Mucosa of rectum (tissue), 2 donors: ENCODE measurements at regions not wholly inside any gene's neighbourhood (a gene's known extent, or its start where the extent isn't known, plus 50 kb on each side); places are given as distances from the start of the nearest gene placed in this dataset.

Source experiments
- H3K27ac ChIP-seq, 2 donors: one replicate each; pipeline ENCODE4 v1.7.0; 2013; ENCODE audit warnings: inconsistent platforms in 2 of 2, low read depth in 2 of 2, low read length in 2 of 2
- H3K27me3 ChIP-seq, 2 donors: one replicate each; pipeline ENCODE4 v1.7.0; 2013; ENCODE audit warnings: low read length in 2 of 2; ENCODE audit not compliant: control insufficient read depth in 2 of 2, insufficient read depth in 2 of 2
- H3K36me3 ChIP-seq, 2 donors: one replicate each; pipeline ENCODE4 v1.7.0; 2013; ENCODE audit warnings: low read length in 2 of 2; ENCODE audit not compliant: control insufficient read depth in 2 of 2, insufficient read depth in 2 of 2
- H3K4me1 ChIP-seq, 2 donors: one replicate each; pipeline ENCODE4 v1.7.0; 2013; ENCODE audit warnings: low read length in 2 of 2, mild to moderate bottlenecking in 1 of 2; ENCODE audit not compliant: control insufficient read depth in 2 of 2, insufficient read depth in 2 of 2
- H3K4me3 ChIP-seq, 2 donors: one replicate each; pipeline ENCODE4 v1.7.0; 2013; ENCODE audit warnings: low read length in 2 of 2
- H3K9ac ChIP-seq, 2 donors: one replicate each; pipeline ENCODE4 v1.7.0; 2013; ENCODE audit warnings: low read length in 2 of 2, low read depth in 1 of 2, mild to moderate bottlenecking in 1 of 2
- H3K9me3 ChIP-seq, 2 donors: one replicate each; pipeline ENCODE4 v1.7.0; 2013; ENCODE audit warnings: low read length in 2 of 2; ENCODE audit not compliant: control insufficient read depth in 2 of 2
- donor health status: healthy.
- donor health status: Normal muscosa, but diverticular disease.

DNA sequence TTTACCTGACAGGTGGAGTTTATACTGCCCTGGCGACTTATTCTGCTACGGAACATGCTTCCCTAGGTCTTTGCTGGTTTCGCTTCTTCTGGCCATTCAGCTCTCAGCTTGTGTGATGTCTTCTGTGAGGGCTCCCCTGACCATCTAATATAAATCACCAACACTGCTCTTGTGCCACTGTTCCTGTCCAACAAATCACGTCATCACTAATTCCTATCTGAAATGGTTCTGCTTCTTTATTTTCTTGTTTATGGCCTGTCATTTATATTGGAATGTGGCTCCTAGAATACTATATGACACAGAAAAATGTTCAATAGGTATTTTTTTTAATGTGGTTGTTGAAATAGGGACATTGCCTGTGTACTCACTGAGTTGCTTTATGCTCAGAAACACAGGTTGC is 171.5 kb downstream of the CD8B2 start:
- Histone ChIP-seq H3K4me3 (no peak overlapping the region), H3K27ac (no peak overlapping the region), H3K36me3 (no peaks in the 10 kb centered on the region), H3K4me1 (no peaks in the 10 kb centered on the region), H3K27me3 (no peaks in the 10 kb centered on the region), H3K9ac (no peak overlapping the region), H3K9me3 (no peaks in the 10 kb centered on the region)

DNA sequence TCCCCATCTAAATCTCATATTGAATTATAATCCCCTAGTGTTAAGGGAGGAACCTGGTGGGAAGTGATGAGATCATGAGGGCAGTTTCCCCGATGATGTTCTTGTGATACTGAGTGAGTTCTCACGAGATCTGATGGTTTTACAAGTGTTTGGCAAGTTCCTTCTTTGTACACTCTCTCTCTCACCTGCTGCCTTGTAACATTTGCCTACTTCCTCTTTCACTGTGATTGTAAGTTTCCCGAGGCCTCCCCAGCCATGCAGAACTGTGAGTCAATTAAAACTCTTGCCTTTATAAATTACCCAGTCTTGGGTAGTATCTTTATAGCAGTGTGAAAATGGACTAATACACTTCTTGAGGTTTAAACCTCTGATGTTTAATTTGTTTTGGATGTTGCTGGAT is 177.5 kb downstream of the CD8B2 start:
- no peaks in the 10 kb centered on the region for H3K4me1 ChIP-seq
- H3K9me3 ChIP-seq, result peaks cover 0 to 2% of the 10 kb centered on the region in 2 donors
- H3K27ac ChIP-seq, result no peak overlapping the region
- no peaks in the 10 kb centered on the region for H3K27me3 ChIP-seq
- H3K36me3 ChIP-seq, result no peaks in the 10 kb centered on the region
- no peak overlapping the region for H3K4me3 ChIP-seq
- H3K9ac ChIP-seq, result no peak overlapping the region

DNA sequence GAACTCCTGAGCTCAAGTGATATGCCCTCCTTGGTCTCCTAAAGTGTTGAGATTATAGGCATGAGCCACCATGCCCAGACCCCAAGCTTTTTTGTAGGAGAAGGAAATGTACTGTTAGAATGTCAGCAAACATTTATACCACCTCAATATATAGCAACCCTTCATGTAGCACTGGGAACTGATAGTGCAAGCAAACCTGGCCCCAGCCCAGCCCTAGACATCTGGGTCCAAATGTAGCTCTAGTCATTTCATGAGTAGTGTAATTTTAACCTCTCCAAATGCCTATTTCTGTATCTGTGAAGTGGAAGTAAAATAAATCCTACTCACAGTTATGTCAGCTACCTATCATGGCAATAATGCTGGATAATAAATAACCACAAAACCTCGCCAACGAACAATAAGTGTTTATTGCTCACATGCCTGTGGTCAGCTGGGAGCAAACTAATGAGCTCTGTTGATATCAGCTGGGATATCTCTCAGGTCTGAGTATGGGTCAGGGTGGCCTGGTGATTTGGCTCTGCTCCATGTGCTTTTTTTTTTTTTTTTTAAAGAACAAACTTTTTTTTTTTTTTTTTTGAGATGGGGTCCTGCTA is 180.4 kb downstream of the CD8B2 start:
- Histone ChIP-seq H3K36me3 (no peaks in the 10 kb centered on the region), H3K27ac (no peak overlapping the region), H3K9me3 (peaks cover 0 to 2% of the 10 kb centered on the region in 2 donors), H3K4me1 (no peaks in the 10 kb centered on the region), H3K4me3 (no peak overlapping the region), H3K27me3 (no peaks in the 10 kb centered on the region), H3K9ac (no peak overlapping the region)

DNA sequence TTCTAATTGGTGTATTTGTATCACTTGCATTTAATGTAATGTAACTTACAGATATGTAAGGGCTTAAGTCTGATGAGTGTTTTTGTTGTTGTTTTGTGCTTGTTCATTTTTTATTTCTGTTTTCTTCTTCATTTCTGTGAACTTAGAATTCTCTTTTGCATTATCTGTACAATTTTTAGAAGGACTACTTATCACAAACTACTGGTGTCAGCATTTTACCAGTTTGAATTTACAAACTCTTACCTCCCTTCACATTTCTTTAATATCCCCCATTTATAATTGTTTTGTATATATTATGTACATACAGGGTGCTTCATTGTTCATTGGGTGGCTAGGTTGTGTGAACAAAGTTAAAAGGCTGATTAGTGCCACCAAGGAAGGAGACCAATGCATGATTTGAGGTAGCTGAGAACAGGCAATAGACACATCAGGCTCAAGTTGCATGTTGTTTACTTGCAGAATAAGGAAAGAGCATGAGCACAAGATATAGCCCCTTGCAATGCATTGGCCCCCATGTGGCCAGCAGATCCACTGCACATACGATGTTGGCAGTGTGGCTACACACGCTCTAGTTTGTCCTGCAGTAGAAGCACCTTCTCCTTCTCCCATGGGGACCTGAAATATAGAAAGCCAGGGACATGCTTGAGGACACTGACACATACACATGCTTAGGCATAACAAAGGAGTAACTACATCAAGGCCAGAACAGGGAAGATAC is 198.2 kb downstream of the CD8B2 start:
- Histone ChIP-seq H3K9ac (no peak overlapping the region), H3K4me1 (no peaks in the 10 kb centered on the region), H3K4me3 (no peak overlapping the region), H3K27ac (no peak overlapping the region), H3K9me3 (no peaks in the 10 kb centered on the region), H3K36me3 (no peaks in the 10 kb centered on the region), H3K27me3 (no peaks in the 10 kb centered on the region)

DNA sequence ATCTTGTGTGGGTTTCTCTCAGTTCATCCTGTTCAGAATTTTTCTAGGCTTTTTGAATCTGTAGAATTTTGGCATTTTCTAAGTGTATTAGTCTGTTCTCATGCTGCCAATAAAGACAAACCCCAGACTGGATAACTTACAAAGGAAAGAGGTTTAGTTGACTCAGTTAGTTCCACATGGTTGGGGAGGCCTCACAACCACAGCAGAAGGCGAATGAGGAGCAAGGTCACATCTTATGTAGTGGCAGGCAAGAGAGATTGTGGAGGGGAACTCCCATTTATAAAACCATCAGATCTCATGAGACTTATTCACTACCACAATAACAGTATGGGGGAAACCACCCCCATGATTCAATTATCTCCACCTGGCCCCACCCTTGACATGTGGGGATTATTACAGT is 199.2 kb downstream of the ST6GAL2 start:
- Histone ChIP-seq H3K27me3 (no peaks in the 10 kb centered on the region), H3K27ac (no peak overlapping the region), H3K4me1 (no peaks in the 10 kb centered on the region), H3K9me3 (no peaks in the 10 kb centered on the region), H3K9ac (no peak overlapping the region), H3K36me3 (no peaks in the 10 kb centered on the region), H3K4me3 (no peak overlapping the region)

DNA sequence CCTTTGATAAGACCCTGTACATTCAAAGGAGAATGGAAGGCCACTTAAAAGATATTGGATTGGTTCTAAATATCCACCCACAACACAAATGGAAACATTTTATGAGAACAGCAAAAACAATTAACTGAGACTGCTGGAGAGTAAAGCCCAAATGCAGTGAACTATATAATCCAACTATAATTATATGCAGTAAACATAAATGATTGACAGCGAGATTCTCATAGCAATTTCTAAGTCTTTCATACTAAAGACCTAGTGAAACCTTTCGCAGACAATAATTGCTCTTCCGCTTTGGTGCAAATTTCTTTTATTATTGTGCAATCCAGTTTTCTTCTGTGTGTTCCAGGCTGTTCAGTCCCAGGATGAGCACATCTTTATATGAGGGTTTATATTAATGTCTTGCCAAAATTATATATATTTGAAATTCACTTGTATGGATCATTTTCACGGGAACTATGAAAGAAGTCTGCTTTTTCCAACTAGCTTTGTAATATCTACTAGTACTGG is 190.9 kb downstream of the ST6GAL2 start:
- no peak overlapping the region for H3K4me3 ChIP-seq
- no peaks in the 10 kb centered on the region for H3K27me3 ChIP-seq
- H3K4me1 ChIP-seq, result peaks cover 6 to 12% of the 10 kb centered on the region in 2 donors
- no peaks in the 10 kb centered on the region for H3K36me3 ChIP-seq
- no peaks in the 10 kb centered on the region for H3K9me3 ChIP-seq
- no peak overlapping the region for H3K9ac ChIP-seq
- no peak overlapping the region for H3K27ac ChIP-seq

DNA sequence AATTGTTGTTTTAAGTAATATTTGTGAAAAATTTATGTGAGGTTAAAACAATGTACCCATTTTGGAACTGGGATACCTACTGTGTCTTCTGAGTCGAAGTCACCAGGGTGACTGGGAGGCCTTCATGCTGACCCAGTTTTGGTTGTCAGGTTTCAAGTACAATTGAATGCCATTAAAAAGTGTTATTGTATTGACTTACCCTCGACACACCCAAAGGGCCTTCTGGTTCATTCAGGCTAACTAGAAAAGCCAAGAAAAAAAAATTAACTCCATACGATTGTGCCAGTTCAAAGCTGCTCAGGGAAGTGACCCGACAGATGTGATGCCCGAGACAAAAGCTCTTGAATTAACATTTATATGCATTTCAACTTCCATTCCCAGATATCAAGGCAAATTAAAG is 190.0 kb downstream of the ST6GAL2 start:
- Histone ChIP-seq H3K36me3 (no peaks in the 10 kb centered on the region), H3K4me1 (peaks cover 13 to 16% of the 10 kb centered on the region in 2 donors), H3K4me3 (no peak overlapping the region), H3K9me3 (no peaks in the 10 kb centered on the region), H3K27ac (no peak overlapping the region), H3K9ac (no peak overlapping the region), H3K27me3 (no peaks in the 10 kb centered on the region)

DNA sequence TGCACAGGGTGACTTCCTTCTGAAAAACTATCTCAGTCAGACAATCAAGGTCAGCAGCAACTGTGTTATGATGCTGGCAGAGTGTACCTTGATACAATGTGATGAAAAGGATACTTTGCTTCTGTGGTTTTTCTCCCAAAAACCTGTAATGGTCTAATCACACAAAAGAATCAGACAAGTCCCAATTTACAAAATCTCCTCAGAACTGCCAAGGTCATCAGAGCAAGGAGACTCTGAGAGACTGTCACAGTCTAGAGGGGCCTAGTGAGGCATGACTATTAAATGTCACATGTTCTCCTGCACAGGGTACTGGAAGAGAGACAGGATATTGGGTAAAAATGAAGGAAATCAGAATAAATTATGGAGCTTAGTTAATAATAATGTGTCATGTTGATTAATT is 185.4 kb downstream of the ST6GAL2 start:
- H3K9me3 ChIP-seq, result no peaks in the 10 kb centered on the region
- no peaks in the 10 kb centered on the region for H3K36me3 ChIP-seq
- H3K27me3 ChIP-seq, result no peaks in the 10 kb centered on the region
- H3K4me1 ChIP-seq, result peaks cover 13 to 28% of the 10 kb centered on the region in 2 donors
- H3K27ac ChIP-seq, result no peak overlapping the region
- no peak overlapping the region for H3K9ac ChIP-seq
- H3K4me3 ChIP-seq, result no peak overlapping the region

DNA sequence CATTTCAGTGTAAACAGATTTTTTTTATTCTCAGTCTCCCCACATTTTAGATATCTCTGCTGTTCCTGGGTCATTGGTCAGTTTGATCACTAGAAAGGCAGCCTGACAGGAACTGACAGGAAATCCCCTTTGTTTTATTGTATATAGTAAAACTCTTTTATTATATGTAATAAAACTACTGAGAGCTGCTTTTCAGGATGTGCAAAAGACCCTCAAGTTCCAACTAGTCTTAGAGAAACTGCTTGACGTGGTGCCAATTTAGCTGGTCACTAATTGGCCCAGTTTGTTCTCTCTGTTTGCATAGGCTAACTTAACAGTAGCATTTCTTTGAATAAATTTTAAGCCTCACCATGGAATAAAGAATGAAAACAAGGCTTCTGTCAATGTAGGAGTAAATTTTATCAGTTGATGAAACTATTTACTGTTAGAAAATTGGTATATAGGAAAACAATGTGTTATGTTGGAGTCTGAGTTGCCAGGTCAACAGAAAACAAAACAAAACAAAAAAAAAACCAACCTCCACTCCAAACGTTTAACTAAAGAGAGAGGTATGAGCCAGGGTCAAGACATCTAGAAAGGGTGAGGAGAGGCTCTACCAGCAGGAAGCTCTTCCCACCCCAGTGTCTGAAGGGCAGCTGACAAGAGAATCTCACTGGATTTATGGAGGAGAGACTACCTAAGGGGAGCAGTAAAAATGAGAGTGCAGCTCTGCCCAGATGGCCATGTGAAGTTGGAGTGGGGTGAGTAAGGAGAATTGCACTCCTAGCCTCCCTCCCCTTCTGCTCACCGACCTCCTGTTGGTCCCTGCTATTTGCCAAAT is 184.6 kb downstream of the ST6GAL2 start:
- H3K27ac ChIP-seq, result no peak overlapping the region

DNA sequence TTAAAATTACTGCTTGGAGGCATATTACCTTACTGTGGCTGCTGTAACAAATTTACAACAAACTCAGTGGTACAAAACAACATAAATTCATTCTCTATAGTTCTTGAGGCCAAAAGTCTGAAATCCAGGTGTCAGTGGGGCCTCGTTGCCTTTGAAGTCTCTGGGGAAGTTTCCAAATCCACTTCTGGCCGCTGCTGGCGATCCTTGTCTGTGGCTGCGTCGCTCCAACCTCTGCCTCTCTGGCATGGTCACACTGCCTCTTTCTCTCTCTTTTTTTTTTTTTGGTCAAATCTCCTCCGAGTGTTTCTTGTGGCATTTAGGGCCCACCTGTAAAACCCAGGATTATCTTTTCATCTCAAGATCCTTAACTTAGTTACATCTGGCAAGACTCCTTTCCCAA is 182.8 kb downstream of the ST6GAL2 start:
- Histone ChIP-seq H3K9me3 (no peaks in the 10 kb centered on the region), H3K9ac (no peak overlapping the region), H3K27me3 (no peaks in the 10 kb centered on the region), H3K27ac (no peak overlapping the region), H3K36me3 (no peaks in the 10 kb centered on the region), H3K4me3 (no peak overlapping the region), H3K4me1 (peaks cover 12 to 21% of the 10 kb centered on the region in 2 donors)

More for the DNA sequence above, 184.6 kb downstream of the ST6GAL2 start:
- no peaks in the 10 kb centered on the region for H3K27me3 ChIP-seq
- no peak overlapping the region for H3K9ac ChIP-seq
- no peak overlapping the region for H3K4me3 ChIP-seq
- H3K36me3 ChIP-seq, result no peaks in the 10 kb centered on the region
- H3K4me1 ChIP-seq, result peaks cover 12 to 21% of the 10 kb centered on the region in 2 donors
- H3K9me3 ChIP-seq, result no peaks in the 10 kb centered on the region
